ENCODE measurements at regions not wholly inside any gene's neighbourhood (a gene's known extent, or its start where the extent isn't known, plus 50 kb on each side); places are given as distances from the start of the nearest gene placed in this dataset.

GRCh38 chr10:57806675-57807074 lies 461.0 kb downstream of the IPMK start:
- Histone ChIP-seq H3K4me1 (ENCODE audit: insufficient read depth) (peaks cover 17% of the 10 kb centered on the region), H2AFZ (no peak overlapping the region), H3K9me2 (ENCODE audit: insufficient read depth) (no peaks in the 10 kb centered on the region), H3K4me2 (no peak overlapping the region), H3K79me2 (replicated peaks; ENCODE audit: insufficient read depth) (no peaks in the 10 kb centered on the region), H4K20me1 (replicated peaks; ENCODE audit: insufficient read depth) (no peaks in the 10 kb centered on the region), H3K27ac (ENCODE audit: low read depth) (no peak overlapping the region), H3K36me3 (ENCODE audit: insufficient read depth) (no peaks in the 10 kb centered on the region), H3K4me3 (no peak overlapping the region), H3K27me3 (ENCODE audit: insufficient read depth) (no peaks in the 10 kb centered on the region), H3F3A (replicated peaks; ENCODE audit: low read depth) (no peaks in the 10 kb centered on the region)
- TF ChIP-seq ZNF114 (CRISPR knock-in tag; IDR thresholded peaks at IDR 0.05) (no peak), NANOG (IDR thresholded peaks at IDR 0.05; ENCODE audit: borderline replicate concordance) (no peak), STAT1 (IDR thresholded peaks at IDR 0.05; ENCODE audit: unreplicated experiment) (no peak), EZH2 (IDR thresholded peaks at IDR 0.05; ENCODE audit: low read depth, unreplicated experiment) (no peak), JUNB (IDR thresholded peaks at IDR 0.05; ENCODE audit: unreplicated experiment) (no peak), POLR2AphosphoS5 (IDR thresholded peaks at IDR 0.05; ENCODE audit: low read depth) (no peak), ZNF331 (CRISPR knock-in tag; IDR thresholded peaks at IDR 0.05; ENCODE audit: low read depth) (no peak), REST (IDR thresholded peaks at IDR 0.05; ENCODE audit: unreplicated experiment) (no peak), CREB1 (CRISPR knock-in tag; IDR thresholded peaks at IDR 0.05; ENCODE audit: low read depth) (no peak), EZH2phosphoT487 (IDR thresholded peaks at IDR 0.05; ENCODE audit: unreplicated experiment) (no peak)
- TF ChIP-seq, protein P1, sequence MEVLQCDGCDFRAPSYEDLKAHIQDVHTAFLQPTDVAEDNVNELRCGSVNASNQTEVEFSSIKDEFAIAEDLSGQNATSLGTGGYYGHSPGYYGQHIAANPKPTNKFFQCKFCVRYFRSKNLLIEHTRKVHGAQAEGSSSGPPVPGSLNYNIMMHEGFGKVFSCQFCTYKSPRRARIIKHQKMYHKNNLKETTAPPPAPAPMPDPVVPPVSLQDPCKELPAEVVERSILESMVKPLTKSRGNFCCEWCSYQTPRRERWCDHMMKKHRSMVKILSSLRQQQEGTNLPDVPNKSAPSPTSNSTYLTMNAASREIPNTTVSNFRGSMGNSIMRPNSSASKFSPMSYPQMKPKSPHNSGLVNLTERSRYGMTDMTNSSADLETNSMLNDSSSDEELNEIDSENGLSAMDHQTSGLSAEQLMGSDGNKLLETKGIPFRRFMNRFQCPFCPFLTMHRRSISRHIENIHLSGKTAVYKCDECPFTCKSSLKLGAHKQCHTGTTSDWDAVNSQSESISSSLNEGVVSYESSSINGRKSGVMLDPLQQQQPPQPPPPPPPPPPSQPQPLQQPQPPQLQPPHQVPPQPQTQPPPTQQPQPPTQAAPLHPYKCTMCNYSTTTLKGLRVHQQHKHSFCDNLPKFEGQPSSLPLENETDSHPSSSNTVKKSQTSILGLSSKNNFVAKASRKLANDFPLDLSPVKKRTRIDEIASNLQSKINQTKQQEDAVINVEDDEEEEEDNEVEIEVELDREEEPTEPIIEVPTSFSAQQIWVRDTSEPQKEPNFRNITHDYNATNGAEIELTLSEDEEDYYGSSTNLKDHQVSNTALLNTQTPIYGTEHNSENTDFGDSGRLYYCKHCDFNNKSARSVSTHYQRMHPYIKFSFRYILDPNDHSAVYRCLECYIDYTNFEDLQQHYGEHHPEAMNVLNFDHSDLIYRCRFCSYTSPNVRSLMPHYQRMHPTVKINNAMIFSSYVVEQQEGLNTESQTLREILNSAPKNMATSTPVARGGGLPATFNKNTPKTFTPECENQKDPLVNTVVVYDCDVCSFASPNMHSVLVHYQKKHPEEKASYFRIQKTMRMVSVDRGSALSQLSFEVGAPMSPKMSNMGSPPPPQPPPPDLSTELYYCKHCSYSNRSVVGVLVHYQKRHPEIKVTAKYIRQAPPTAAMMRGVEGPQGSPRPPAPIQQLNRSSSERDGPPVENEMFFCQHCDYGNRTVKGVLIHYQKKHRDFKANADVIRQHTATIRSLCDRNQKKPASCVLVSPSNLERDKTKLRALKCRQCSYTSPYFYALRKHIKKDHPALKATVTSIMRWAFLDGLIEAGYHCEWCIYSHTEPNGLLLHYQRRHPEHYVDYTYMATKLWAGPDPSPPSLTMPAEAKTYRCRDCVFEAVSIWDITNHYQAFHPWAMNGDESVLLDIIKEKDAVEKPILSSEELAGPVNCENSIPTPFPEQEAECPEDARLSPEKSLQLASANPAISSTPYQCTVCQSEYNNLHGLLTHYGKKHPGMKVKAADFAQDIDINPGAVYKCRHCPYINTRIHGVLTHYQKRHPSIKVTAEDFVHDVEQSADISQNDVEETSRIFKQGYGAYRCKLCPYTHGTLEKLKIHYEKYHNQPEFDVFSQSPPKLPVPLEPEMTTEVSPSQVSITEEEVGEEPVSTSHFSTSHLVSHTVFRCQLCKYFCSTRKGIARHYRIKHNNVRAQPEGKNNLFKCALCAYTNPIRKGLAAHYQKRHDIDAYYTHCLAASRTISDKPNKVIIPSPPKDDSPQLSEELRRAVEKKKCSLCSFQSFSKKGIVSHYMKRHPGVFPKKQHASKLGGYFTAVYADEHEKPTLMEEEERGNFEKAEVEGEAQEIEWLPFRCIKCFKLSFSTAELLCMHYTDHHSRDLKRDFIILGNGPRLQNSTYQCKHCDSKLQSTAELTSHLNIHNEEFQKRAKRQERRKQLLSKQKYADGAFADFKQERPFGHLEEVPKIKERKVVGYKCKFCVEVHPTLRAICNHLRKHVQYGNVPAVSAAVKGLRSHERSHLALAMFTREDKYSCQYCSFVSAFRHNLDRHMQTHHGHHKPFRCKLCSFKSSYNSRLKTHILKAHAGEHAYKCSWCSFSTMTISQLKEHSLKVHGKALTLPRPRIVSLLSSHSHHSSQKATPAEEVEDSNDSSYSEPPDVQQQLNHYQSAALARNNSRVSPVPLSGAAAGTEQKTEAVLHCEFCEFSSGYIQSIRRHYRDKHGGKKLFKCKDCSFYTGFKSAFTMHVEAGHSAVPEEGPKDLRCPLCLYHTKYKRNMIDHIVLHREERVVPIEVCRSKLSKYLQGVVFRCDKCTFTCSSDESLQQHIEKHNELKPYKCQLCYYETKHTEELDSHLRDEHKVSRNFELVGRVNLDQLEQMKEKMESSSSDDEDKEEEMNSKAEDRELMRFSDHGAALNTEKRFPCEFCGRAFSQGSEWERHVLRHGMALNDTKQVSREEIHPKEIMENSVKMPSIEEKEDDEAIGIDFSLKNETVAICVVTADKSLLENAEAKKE (CRISPR knock-in tag; IDR thresholded peaks at IDR 0.05) = no peak
- TF ChIP-seq, protein P2, sequence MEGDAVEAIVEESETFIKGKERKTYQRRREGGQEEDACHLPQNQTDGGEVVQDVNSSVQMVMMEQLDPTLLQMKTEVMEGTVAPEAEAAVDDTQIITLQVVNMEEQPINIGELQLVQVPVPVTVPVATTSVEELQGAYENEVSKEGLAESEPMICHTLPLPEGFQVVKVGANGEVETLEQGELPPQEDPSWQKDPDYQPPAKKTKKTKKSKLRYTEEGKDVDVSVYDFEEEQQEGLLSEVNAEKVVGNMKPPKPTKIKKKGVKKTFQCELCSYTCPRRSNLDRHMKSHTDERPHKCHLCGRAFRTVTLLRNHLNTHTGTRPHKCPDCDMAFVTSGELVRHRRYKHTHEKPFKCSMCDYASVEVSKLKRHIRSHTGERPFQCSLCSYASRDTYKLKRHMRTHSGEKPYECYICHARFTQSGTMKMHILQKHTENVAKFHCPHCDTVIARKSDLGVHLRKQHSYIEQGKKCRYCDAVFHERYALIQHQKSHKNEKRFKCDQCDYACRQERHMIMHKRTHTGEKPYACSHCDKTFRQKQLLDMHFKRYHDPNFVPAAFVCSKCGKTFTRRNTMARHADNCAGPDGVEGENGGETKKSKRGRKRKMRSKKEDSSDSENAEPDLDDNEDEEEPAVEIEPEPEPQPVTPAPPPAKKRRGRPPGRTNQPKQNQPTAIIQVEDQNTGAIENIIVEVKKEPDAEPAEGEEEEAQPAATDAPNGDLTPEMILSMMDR (conservative IDR thresholded peaks at IDR 0.05; ENCODE audit: low read depth in 2 of 2) = no peak
- TF ChIP-seq, protein P3, sequence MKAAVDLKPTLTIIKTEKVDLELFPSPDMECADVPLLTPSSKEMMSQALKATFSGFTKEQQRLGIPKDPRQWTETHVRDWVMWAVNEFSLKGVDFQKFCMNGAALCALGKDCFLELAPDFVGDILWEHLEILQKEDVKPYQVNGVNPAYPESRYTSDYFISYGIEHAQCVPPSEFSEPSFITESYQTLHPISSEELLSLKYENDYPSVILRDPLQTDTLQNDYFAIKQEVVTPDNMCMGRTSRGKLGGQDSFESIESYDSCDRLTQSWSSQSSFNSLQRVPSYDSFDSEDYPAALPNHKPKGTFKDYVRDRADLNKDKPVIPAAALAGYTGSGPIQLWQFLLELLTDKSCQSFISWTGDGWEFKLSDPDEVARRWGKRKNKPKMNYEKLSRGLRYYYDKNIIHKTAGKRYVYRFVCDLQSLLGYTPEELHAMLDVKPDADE (IDR thresholded peaks at IDR 0.05) = no peak
- ATAC-seq (no peak), DNase-seq (ENCODE audit: low spot score) (no peak)
- H3K36me3 Mint-ChIP-seq (ENCODE audit: low read depth) = peaks cover 12% of the 10 kb centered on the region
- H3K9me3 Mint-ChIP-seq = peaks cover 10% of the 10 kb centered on the region
- peaks cover 3% of the 10 kb centered on the region for H3K27me3 Mint-ChIP-seq (ENCODE audit: insufficient read depth, low read depth, poor library complexity)
- no peak overlapping the region for H3K4me3 Mint-ChIP-seq
- H3K4me1 Mint-ChIP-seq = peaks cover 24% of the 10 kb centered on the region
- no peak overlapping the region for H3K27ac Mint-ChIP-seq
